ENCODE measurements at regions not wholly inside any gene's neighbourhood (a gene's known extent, or its start where the extent isn't known, plus 50 kb on each side); places are given as distances from the start of the nearest gene placed in this dataset.

- no peak for TF ChIP-seq POLR2AphosphoS5 (IDR thresholded peaks at IDR 0.05; ENCODE audit: borderline replicate concordance, low read depth, low read length)
- TF ChIP-seq EZH2 (IDR thresholded peaks at IDR 0.05), result no peak
- TF ChIP-seq FOXP2 (optimal IDR thresholded peaks at IDR 0.05; ENCODE audit: control extremely low read depth, extremely low read length, insufficient read depth), result no peak
These were observed 468.4 kb upstream of the HNRNPA3 start for GRCh38 chr2:176744146-176744545.
